ENCODE measurements at regions not wholly inside any gene's neighbourhood (a gene's known extent, or its start where the extent isn't known, plus 50 kb on each side); places are given as distances from the start of the nearest gene placed in this dataset.
"Not testable (repeated sequence)": the region's sequence is repeated elsewhere in the genome, so short reads cannot be mapped to it uniquely, and the experiment has no call there.

DNA sequence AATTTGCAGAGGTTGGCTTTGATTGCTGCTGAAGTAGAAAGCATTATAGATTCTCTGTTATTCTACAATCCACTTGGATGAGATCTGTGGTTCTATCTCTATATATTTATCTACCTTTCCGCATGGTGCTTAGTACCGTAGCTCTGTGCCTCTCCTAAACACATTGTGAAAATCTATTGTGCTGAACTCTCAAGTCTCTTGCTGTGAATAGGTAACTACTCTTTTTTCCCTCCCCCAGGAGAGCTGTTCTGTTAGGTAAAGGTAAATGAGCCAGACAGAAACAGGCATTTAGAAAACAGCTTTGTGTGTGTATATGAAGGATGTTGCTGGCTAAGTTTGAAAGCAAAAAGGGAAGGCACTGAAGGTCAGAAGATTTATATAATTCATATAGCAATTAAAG lies 112.6 kb downstream of the BRMS1L start:
- DNase-seq (ENCODE audit: low spot score), result no peak

DNA sequence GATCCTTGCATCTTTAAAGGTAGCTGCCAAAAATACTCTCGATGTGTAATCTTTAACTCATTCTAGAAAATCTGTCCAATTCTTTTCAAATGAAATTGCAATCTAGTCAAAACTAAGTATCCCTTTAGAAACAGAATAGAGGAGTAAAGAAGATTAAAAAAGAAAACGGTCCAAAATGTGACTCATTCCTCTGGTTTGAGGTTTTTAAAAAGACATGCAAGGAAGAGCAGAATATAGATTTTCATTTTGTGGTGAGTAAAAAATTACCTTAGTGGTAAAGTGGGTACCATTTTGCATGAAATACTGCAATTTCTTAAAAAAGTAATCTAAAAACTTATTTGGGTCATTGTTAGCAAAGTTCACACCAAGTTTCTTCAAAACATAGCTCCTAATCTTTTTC lies 108.4 kb downstream of the BRMS1L start:
- no peak for DNase-seq (ENCODE audit: low spot score)

DNA sequence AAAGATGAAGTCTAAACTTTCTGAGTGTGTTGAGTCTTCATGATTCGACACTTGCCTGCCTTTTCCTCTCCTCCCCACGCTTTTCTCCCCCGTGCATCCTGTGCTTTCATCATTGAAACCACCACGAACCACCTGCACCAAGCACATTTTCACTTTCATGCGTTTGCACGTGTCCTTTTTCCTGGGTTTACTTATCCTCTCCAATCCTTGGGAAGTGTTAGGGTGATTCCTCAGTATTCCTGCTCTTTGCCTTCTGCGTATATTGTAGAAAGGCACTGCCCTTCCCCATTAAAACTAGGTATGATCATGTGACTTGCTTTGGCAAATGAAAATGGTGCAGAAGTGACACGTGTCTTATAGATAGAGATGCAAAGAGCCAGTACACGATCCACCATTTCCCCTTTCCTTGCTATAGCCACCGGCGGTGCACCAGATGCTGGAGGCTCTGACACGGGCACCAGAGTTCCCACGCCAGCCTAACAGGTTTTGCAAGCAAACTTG lies 106.6 kb downstream of the BRMS1L start:
- no peak for DNase-seq (ENCODE audit: low spot score)

DNA sequence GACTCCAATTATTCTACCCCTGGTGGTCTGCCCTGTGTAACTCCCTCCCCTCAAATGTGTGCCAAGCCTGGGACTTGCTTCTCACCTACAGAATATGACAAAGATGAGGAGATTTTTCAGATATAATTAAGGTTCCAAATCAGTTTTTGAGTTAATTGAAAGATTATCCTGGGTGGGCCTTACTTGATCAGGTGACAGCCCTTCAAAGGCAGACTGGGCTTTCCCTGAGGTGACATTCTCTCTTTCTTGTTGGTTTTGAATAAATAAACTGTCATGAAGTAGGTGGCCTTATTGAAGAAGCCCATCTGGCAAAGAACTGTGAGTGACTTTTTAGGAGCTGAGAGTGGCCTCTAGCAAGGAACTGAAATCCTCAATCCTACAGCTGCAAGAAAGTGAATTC lies 106.0 kb downstream of the BRMS1L start:
- DNase-seq (ENCODE audit: low spot score), result no peak

GRCh38 chr14:35931346-35931745 lies 105.2 kb downstream of the BRMS1L start:
- no peak for DNase-seq (ENCODE audit: low spot score)

- no peak for DNase-seq (ENCODE audit: low spot score)
These were observed 103.0 kb downstream of the BRMS1L start for GRCh38 chr14:35929186-35929585.

GRCh38 chr14:35927727-35928126 lies 101.6 kb downstream of the BRMS1L start:
- DNase-seq (ENCODE audit: low spot score), result no peak

GRCh38 chr14:35925319-35925718 lies 99.2 kb downstream of the BRMS1L start:
- no peak for DNase-seq (ENCODE audit: low spot score)

GRCh38 chr14:35922590-35922989 lies 96.5 kb downstream of the BRMS1L start:
- DNase-seq (ENCODE audit: low spot score), result not testable (repeated sequence)

- DNase-seq (ENCODE audit: low spot score), result no peak
These were observed 95.6 kb downstream of the BRMS1L start for GRCh38 chr14:35921745-35922144.

All from germinal center (tissue), 1 donor.